HEK293 (cell line): ENCODE measurements at regions not wholly inside any gene's neighbourhood (a gene's known extent, or its start where the extent isn't known, plus 50 kb on each side); places are given as distances from the start of the nearest gene placed in this dataset.

ENCODE experiments used
- KLF16 ChIP-seq: fragments of 450-650 bp; formaldehyde crosslinking; IDR thresholded peaks from 2 replicates; pipeline ENCODE4 v1.5.1; 2017; ENCODE audit warnings: missing biosample characterization, missing genetic modification characterization
- SP2 ChIP-seq: fragments of 450-650 bp; formaldehyde crosslinking; IDR thresholded peaks from 2 replicates; pipeline ENCODE4 v1.5.1; 2016; ENCODE audit warnings: missing biosample characterization, missing genetic modification characterization
- SP3 ChIP-seq: fragments of 450-650 bp; formaldehyde crosslinking; IDR thresholded peaks from 2 replicates; pipeline ENCODE4 v1.5.1; 2016; ENCODE audit warnings: missing biosample characterization, missing genetic modification characterization
- YY1 ChIP-seq: fragments of 450-650 bp; formaldehyde crosslinking; IDR thresholded peaks from 2 replicates; pipeline ENCODE4 v1.5.1; 2018; ENCODE audit warnings: missing biosample characterization, missing genetic modification characterization
- ZFP41 ChIP-seq: fragments of 450-650 bp; formaldehyde crosslinking; IDR thresholded peaks from 2 replicates; pipeline ENCODE4 v1.5.1; 2016; ENCODE audit warnings: missing biosample characterization, missing genetic modification characterization, borderline replicate concordance
- ZNF302 ChIP-seq: fragments of 450-650 bp; formaldehyde crosslinking; IDR thresholded peaks from 2 replicates; pipeline ENCODE4 v1.5.1; 2016; ENCODE audit warnings: missing biosample characterization, missing genetic modification characterization, low read depth
- ZNF341 ChIP-seq: fragments of 450-650 bp; formaldehyde crosslinking; IDR thresholded peaks from 2 replicates; pipeline ENCODE4; 2016; ENCODE audit warnings: low read depth, missing biosample characterization, missing genetic modification characterization
- ZNF610 ChIP-seq: fragments of 450-650 bp; formaldehyde crosslinking; IDR thresholded peaks from 2 replicates; pipeline ENCODE4 v1.5.1; 2016; ENCODE audit warnings: missing biosample characterization, missing genetic modification characterization, borderline replicate concordance
- ZNF707 ChIP-seq: fragments of 450-650 bp; formaldehyde crosslinking; IDR thresholded peaks from 2 replicates; pipeline ENCODE4 v1.5.1; 2016; ENCODE audit warnings: missing biosample characterization, missing genetic modification characterization
- ZSCAN18 ChIP-seq: fragments of 450-650 bp; formaldehyde crosslinking; IDR thresholded peaks from 2 replicates; pipeline ENCODE4 v1.5.1; 2016; ENCODE audit warnings: missing biosample characterization, missing genetic modification characterization
- TF ChIP-seq, protein P1 (sequence below): fragments of 450-650 bp; formaldehyde crosslinking; IDR thresholded peaks from 2 replicates; pipeline ENCODE4 v1.5.1; 2016; ENCODE audit warnings: missing biosample characterization, missing genetic modification characterization
- TF ChIP-seq, protein P2 (sequence below): fragments of 450-650 bp; formaldehyde crosslinking; IDR thresholded peaks from 2 replicates; pipeline ENCODE4 v1.5.1; 2016; ENCODE audit warnings: missing biosample characterization, missing genetic modification characterization

GRCh38 chrX:23554304-23554703 lies 113.0 kb upstream of the PRDX4 start:
- TF ChIP-seq, protein P1, sequence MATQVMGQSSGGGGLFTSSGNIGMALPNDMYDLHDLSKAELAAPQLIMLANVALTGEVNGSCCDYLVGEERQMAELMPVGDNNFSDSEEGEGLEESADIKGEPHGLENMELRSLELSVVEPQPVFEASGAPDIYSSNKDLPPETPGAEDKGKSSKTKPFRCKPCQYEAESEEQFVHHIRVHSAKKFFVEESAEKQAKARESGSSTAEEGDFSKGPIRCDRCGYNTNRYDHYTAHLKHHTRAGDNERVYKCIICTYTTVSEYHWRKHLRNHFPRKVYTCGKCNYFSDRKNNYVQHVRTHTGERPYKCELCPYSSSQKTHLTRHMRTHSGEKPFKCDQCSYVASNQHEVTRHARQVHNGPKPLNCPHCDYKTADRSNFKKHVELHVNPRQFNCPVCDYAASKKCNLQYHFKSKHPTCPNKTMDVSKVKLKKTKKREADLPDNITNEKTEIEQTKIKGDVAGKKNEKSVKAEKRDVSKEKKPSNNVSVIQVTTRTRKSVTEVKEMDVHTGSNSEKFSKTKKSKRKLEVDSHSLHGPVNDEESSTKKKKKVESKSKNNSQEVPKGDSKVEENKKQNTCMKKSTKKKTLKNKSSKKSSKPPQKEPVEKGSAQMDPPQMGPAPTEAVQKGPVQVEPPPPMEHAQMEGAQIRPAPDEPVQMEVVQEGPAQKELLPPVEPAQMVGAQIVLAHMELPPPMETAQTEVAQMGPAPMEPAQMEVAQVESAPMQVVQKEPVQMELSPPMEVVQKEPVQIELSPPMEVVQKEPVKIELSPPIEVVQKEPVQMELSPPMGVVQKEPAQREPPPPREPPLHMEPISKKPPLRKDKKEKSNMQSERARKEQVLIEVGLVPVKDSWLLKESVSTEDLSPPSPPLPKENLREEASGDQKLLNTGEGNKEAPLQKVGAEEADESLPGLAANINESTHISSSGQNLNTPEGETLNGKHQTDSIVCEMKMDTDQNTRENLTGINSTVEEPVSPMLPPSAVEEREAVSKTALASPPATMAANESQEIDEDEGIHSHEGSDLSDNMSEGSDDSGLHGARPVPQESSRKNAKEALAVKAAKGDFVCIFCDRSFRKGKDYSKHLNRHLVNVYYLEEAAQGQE: no peak
- TF ChIP-seq ZSCAN18 (tag by site-specific recombination): no peak
- no peak for TF ChIP-seq KLF16 (tag by site-specific recombination)
- no peak for TF ChIP-seq SP3 (tag by site-specific recombination)
- no peak for TF ChIP-seq ZNF610
- TF ChIP-seq ZNF341 (tag by site-specific recombination): no peak
- TF ChIP-seq ZNF707 (tag by site-specific recombination): no peak
- TF ChIP-seq ZNF302 (tag by site-specific recombination): no peak
- TF ChIP-seq, protein P2, sequence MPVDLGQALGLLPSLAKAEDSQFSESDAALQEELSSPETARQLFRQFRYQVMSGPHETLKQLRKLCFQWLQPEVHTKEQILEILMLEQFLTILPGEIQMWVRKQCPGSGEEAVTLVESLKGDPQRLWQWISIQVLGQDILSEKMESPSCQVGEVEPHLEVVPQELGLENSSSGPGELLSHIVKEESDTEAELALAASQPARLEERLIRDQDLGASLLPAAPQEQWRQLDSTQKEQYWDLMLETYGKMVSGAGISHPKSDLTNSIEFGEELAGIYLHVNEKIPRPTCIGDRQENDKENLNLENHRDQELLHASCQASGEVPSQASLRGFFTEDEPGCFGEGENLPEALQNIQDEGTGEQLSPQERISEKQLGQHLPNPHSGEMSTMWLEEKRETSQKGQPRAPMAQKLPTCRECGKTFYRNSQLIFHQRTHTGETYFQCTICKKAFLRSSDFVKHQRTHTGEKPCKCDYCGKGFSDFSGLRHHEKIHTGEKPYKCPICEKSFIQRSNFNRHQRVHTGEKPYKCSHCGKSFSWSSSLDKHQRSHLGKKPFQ (tag by site-specific recombination): no peak
- TF ChIP-seq ZFP41 (tag by site-specific recombination): no peak
- no peak for TF ChIP-seq YY1
- no peak for TF ChIP-seq SP2 (tag by site-specific recombination)
